GM18508 (cell line): ENCODE measurements at regions not wholly inside any gene's neighbourhood (a gene's known extent, or its start where the extent isn't known, plus 50 kb on each side); places are given as distances from the start of the nearest gene placed in this dataset.

Experiments
- ATAC-seq: cut with Tn5 transposase; IDR thresholded peaks from one replicate; pipeline ENCODE4 v1.9.1; 2021; ENCODE audit warnings: moderate number of reproducible peaks; ENCODE audit not compliant: insufficient read depth, unreplicated experiment

- ATAC-seq = no peak
Observed at GRCh38 chr12:24266982-24267381, 317.5 kb upstream of the SOX5 start.

DNA sequence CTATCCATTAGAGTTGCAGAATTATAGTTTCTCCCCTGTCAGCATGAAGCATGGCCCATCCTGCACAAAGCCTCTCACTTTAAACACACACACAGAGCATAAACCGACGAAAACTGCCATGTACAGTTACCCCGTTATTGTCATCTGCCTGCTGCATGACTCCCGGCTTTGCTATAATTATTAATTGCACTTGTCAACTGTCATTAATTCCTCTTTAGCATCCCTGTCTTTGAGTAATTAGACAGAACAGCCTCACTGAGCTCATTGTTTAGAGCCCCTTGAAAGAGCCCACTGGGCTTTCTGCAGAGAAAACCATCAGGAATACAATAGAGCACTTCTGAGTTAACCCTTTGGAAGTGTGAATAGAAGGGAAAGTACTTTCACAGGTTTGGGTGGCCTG is 307.2 kb upstream of the SOX5 start:
- ATAC-seq = no peak

DNA sequence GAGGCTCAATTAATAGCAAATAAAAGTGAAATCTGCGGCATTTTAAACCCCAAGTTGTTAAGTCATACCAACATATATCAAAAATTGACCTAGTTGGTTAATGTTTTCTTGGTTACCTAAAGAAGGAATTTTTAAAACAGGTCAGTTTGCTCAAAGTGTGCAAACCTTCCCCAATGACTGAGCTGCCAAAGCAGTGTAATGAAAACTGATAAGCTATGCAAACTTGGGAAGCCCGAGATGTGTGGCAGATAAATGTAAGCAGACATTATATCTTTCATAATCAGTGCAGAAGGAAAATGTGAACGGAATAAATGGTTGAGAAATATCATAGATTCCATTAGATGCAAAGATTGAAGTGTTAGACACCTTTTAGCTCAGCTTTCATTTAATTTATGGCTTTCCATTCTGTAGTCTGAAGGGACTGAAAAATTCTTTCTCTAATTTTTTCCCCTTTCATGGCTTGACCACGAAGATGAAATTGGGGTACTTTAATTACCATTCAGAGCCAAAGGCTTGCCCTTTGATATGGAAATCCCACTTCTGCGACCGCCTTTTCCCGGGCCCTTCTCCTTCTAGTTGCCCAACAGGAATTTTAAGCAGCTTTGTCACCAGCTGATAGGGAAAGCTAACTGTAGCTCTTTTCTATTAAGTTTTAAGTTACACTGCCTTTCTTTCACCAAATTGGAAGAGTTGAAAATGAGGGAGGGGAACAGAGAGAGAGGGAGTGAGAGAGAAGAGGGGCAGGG is 306.6 kb upstream of the SOX5 start:
- ATAC-seq = no peak

DNA sequence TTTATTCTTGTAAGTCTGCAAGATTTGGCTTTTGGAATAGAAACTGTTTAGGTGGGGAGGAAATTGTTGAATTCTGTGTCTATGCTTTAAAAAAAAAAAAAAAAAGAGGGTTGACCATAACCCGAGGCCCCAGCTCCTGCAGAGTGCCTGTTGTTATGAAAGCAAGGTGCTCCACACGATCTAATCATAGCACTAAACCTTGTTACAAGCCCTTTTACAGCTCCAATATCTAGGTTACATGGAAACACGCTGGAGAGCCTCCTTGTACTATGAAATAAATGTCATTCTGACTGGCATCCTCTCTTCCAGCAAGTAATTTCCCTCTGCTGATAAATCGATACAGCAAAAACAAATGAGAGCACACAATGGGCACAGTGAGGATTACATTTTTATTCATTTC is 303.1 kb upstream of the SOX5 start:
- ATAC-seq = no peak

- ATAC-seq = no peak
Observed at GRCh38 chr12:24246934-24247333, 297.5 kb upstream of the SOX5 start.

GRCh38 chr12:24246376-24246775 is 296.9 kb upstream of the SOX5 start:
- ATAC-seq = no peak

- no peak for ATAC-seq
Observed at GRCh38 chr12:24244801-24245200, 295.3 kb upstream of the SOX5 start.

DNA sequence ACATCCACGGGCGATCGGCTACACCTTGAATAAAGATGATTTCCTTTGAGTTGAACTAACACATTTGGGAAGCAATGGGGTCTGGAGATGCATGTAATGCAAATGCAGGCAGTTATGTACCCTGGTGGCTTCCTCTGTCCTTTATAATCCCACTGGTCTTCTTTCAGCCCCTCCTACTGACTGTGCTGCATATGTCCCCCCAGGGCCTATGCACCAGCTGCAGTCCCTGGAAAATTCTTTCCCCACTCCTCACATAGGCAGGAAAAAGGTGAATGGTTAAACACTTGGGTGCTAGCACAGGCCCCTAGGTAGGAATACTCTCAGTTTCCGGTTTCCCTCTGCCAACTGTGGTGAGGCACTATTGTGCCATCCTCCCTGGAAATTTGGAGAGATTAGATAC is 294.8 kb upstream of the SOX5 start:
- no peak for ATAC-seq

- no peak for ATAC-seq
Observed at GRCh38 chr12:24240707-24241106, 291.2 kb upstream of the SOX5 start.

- no peak for ATAC-seq
Observed at GRCh38 chr12:24233519-24234246, 284.2 kb upstream of the SOX5 start.

- ATAC-seq = no peak
Observed at GRCh38 chr12:24232531-24232930, 283.1 kb upstream of the SOX5 start.

DNA sequence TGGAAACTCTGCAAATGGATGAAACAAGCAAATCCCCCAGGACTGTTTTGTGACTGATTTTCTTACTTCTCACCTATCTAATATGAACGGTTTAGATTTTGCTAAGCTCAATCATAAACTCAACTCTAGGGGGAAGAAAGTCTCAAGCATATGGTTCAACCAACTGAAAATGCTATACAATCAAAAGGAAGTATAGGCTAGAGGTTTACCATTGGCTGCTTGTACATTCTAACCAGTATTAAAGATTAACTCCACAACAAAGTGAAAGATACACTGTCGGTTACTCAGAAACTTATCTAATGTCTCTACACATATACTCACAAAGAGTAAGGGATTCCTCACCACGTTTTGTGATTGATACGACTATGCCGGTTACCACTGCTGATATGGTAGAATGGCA is 281.8 kb upstream of the SOX5 start:
- peak; percentile 87 for ATAC-seq

- no peak for ATAC-seq
Observed at GRCh38 chr12:24230061-24230701, 280.7 kb upstream of the SOX5 start.

DNA sequence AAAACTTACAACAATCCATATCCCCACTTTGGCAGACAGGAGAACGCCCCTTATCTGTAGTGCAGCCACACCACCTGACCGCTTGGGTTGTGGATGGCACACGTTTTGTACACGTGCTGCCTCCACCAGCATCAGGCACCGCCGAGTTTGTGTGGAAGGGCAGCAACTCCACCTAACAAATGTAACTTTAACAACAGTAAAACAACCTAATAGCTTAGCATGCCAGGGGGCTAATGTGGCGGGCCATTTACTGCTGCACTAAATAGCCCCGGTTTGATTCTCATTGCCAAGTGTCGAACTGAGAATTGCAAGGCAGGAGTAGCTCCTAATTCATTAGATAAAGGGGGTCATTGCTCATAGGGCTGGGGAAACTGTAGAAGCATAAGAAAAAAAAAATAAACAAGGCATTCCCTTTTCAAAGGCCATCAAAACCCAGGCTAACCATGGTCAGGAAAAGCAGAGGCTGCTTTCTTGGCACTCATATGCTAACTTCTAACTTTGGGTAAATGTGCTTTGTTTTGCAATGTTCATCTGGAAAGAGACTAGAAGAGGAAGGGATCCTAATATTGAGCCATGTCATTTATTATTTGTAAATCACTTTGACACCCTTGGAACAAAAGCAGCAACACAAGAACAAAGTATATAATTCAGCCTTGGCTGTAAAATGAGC is 279.7 kb upstream of the SOX5 start:
- no peak for ATAC-seq

DNA sequence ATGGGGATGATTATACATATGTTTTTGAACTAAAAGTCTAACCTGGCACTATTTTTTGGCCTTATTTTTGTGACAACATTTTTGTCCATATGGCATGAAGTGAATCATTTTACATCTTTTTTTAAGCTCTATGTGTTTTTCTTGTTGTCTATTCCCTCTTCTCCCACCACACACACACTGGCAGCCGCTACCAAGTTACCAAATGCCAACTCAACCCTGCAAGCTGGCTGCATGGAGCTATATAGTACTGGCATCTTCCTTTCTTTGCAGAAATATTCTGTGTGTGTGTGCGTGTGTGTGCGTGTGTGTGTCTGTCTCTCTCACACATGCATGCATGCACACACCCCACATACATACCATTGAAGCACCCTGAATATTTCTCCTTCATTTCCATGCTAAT is 278.9 kb upstream of the SOX5 start:
- ATAC-seq = no peak

DNA sequence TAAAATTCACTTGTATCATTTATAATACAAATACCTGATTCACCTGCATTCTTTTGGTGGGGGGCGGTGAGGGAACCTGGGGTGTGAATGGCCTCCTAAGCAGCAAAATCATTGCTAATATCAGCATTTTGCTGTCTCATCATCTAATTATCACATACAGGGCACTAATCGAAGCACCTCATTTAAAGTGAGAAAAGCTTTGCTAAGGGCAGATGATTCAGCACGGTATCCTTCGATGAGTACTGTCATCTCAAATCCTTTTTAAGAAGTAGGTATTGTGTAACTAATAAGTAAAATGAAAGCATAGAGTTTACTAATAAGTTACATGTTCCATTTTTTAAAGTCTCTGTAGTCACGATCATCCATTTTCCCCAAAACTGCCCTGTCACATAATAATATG is 278.1 kb upstream of the SOX5 start:
- ATAC-seq = no peak

DNA sequence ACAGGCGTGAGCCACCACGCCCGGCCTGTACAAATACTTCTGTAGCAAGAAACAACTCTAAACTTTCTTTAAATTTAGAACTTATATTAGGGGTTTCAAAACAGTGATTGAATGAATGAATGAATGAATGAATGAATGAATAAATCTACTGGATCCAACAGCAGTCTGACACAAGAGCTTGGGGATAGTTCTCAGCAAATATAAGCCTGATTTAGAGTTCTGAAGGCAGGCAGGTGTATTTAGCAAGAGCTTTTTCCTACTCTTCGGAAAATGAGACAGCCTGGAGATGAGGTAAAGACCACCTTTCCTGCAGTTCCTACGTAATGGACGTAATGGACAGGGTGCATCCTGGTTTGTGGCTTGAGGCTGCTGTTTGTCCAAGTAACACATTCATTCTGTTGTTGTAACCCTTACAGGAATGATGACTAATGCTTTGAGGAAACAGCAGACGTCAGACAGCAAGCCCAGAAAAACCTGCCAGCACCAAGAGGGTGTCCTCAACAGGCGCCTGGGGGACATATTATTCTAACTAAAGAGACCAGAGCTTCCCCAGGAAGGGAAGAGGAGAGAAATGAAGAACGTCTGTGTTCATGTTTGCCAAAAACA is 277.4 kb upstream of the SOX5 start:
- ATAC-seq = no peak

DNA sequence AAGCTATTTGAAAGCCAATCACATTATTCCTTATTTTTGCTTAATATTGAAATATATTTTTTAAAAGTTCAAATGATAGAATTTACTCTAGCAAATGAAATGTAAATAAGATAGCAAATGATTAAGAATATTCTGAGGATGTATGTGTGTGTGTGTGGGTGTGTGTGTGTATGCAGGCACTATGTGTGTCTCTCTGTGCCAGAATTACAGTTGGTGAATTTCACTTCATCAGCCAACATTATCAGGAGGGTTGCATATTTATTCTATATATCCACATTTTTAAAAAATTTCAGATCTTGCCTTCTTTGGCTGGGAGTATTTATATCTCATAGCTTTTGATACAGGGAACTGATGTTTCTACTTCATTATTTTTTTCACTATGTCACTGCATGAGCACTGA is 274.9 kb upstream of the SOX5 start:
- ATAC-seq = no peak

DNA sequence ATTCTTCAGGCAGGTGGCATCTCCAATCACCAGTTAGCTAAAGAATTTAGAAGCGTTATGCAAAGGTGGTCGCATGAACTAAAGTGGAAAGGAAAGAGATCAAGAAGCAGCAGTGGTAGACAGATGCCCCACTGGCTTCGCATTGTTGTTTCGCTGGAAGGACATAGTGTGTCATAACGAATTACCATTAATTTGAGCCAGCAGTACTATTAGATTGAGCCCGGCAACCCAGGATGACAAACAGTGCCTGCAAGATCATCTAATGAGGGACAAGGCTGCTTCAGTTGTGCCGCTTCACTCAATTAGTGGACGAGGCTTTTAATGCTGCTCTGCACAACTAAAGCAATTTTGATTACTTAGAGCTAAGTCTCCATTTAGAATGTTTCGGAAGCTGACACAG is 274.5 kb upstream of the SOX5 start:
- no peak for ATAC-seq

GRCh38 chr12:24222968-24223367 is 273.5 kb upstream of the SOX5 start:
- ATAC-seq = no peak

GRCh38 chr12:24212496-24212895 is 263.0 kb upstream of the SOX5 start:
- no peak for ATAC-seq
